Peyer's patch (tissue), 4 donors: ENCODE measurements at regions not wholly inside any gene's neighbourhood (a gene's known extent, or its start where the extent isn't known, plus 50 kb on each side); places are given as distances from the start of the nearest gene placed in this dataset.
"Not testable (repeated sequence)": the region's sequence is repeated elsewhere in the genome, so short reads cannot be mapped to it uniquely, and the experiment has no call there.

Experiments used
- CTCF ChIP-seq, 6 experiments: fragments of 450-650 bp in 4 of 6; fragments of 200-600 bp in 2 of 6; sonication (generic) in 1 of 6; IDR thresholded peaks; one replicate each; pipeline ENCODE4 v1.5.1; 2017 to 2019; ENCODE audit warnings: antibody characterized with exemption in 6 of 6, mild to moderate bottlenecking in 3 of 6, moderate library complexity in 1 of 6
- POLR2A ChIP-seq, 2 donors: fragments of 450-650 bp; IDR thresholded peaks; one replicate each; pipeline ENCODE4 v1.5.1; 2017; ENCODE audit warnings: antibody characterized with exemption in 2 of 2, mild to moderate bottlenecking in 2 of 2, moderate library complexity in 2 of 2

GRCh38 chr6:27746860-27747259 is 165.3 kb downstream of the OR2B2 start:
- not testable (repeated sequence) for TF ChIP-seq CTCF, POLR2A (IDR thresholded peaks at IDR 0.05)
